Posterior vena cava (tissue), 2 donors: ENCODE measurements at regions not wholly inside any gene's neighbourhood (a gene's known extent, or its start where the extent isn't known, plus 50 kb on each side); places are given as distances from the start of the nearest gene placed in this dataset.
"Not testable (repeated sequence)": the region's sequence is repeated elsewhere in the genome, so short reads cannot be mapped to it uniquely, and the experiment has no call there.

Source experiments
- DNase-seq: peaks from one replicate; pipeline ENCODE4 v3.0.0-alpha.2; 2020; ENCODE audit warnings: low spot score
- intact Hi-C, 2 donors: fragments of 100-400 bp; cut with DNase I; formaldehyde crosslinking; loops; one replicate each; pipeline versions ENCODE4 v1.14.1 to v1.14.2; 2022 to 2023
- donor health status: DM: yes; HTN: yes; CAD: no.
- donor health status: DM: yes; HTN: yes; CAD: no.

- intact Hi-C loops: loop anchor here in 1 of 2 donors (5.0 kb wide), 1 partner anchor 654 kb away; no protein-coding TSS in a partner anchor
- DNase-seq: not testable (repeated sequence)
Measured at GRCh38 chr4:116260931-116261330, 824.4 kb downstream of the TRAM1L1 start.

GRCh38 chr4:116244771-116245170, 840.6 kb downstream of the TRAM1L1 start:
- intact Hi-C loops: no loop called here
- DNase-seq: no peak

GRCh38 chr4:116243431-116243830, 841.9 kb downstream of the TRAM1L1 start:
- intact Hi-C loops: no loop called here
- DNase-seq: no peak

- no peak for DNase-seq
- intact Hi-C loops: no loop called here
Measured at GRCh38 chr4:116233971-116234370, 851.4 kb downstream of the TRAM1L1 start.

- DNase-seq, intact Hi-C loops: not testable (repeated sequence)
Measured at GRCh38 chr4:116231999-116232398, 853.4 kb downstream of the TRAM1L1 start.

GRCh38 chr4:116229420-116229819, 856.0 kb downstream of the TRAM1L1 start:
- intact Hi-C loops: no loop called here
- DNase-seq: no peak

- no peak for DNase-seq
- intact Hi-C loops: no loop called here
Measured at GRCh38 chr4:116223040-116223732, 862.2 kb downstream of the TRAM1L1 start.

- intact Hi-C loops: no loop called here
- no peak for DNase-seq
Measured at GRCh38 chr4:116217781-116218180, 867.6 kb downstream of the TRAM1L1 start.

GRCh38 chr4:116215622-116216021, 869.8 kb downstream of the TRAM1L1 start:
- intact Hi-C loops: no loop called here
- DNase-seq: no peak

- intact Hi-C loops: no loop called here
- DNase-seq: no peak
Measured at GRCh38 chr4:116202524-116202923, 882.9 kb downstream of the TRAM1L1 start.

- DNase-seq: no peak
- intact Hi-C loops: no loop called here
Measured at GRCh38 chr4:116197317-116197809, 888.0 kb downstream of the TRAM1L1 start.

- DNase-seq: no peak
- intact Hi-C loops: no loop called here
Measured at GRCh38 chr4:116183241-116183640, 902.1 kb downstream of the TRAM1L1 start.

GRCh38 chr4:116180157-116180601, 905.2 kb downstream of the TRAM1L1 start:
- intact Hi-C loops: no loop called here
- DNase-seq: no peak

- intact Hi-C loops, DNase-seq: not testable (repeated sequence)
Measured at GRCh38 chr4:116151371-116151770, 934.0 kb downstream of the TRAM1L1 start.

GRCh38 chr4:116150152-116150551, 935.2 kb downstream of the TRAM1L1 start:
- DNase-seq: no peak
- intact Hi-C loops: no loop called here

- DNase-seq: no peak
- intact Hi-C loops: no loop called here
Measured at GRCh38 chr4:116143198-116143597, 942.2 kb downstream of the TRAM1L1 start.

GRCh38 chr4:116132946-116133345, 952.4 kb downstream of the TRAM1L1 start:
- intact Hi-C loops: no loop called here
- DNase-seq: no peak

GRCh38 chr4:116126794-116127193, 958.6 kb downstream of the TRAM1L1 start:
- DNase-seq: no peak
- intact Hi-C loops: no loop called here

- intact Hi-C loops: no loop called here
- DNase-seq: no peak
Measured at GRCh38 chr4:116122124-116122523, 963.3 kb downstream of the TRAM1L1 start.

GRCh38 chr4:116118221-116118620, 967.2 kb downstream of the TRAM1L1 start:
- no peak for DNase-seq
- intact Hi-C loops: no loop called here

- intact Hi-C loops, DNase-seq: not testable (repeated sequence)
Measured at GRCh38 chr4:116112861-116113260, 972.5 kb downstream of the TRAM1L1 start.
